Activated T-cell treated with anti-CD3 and anti-CD28 coated beads, Interleukin-2, amount 50 U/mL, for 72 hours (primary cell): ENCODE measurements at regions not wholly inside any gene's neighbourhood (a gene's known extent, or its start where the extent isn't known, plus 50 kb on each side); places are given as distances from the start of the nearest gene placed in this dataset.

Source experiments
- ATAC-seq, 2 donors: fragments of 150-1000 bp; cut with Tn5 transposase; replicated peaks in 1 of 2; 2 replicates each; pipeline ENCODE4 v1.10.0; 2021; ENCODE audit warnings: moderate library complexity in 2 of 2, mild to moderate bottlenecking in 1 of 2
- DNase-seq, 2 donors: peaks; one replicate each; pipeline ENCODE4 v3.0.0; 2021 to 2022; ENCODE audit warnings: mixed read lengths in 1 of 2
- H3K27ac Mint-ChIP-seq: one replicate; pipeline ENCODE4 v1.8.0; 2022; ENCODE audit warnings: mild to moderate bottlenecking, moderate library complexity, mixed read lengths
- H3K27me3 Mint-ChIP-seq: one replicate; pipeline ENCODE4 v1.8.0; 2022; ENCODE audit warnings: low read depth, mixed read lengths
- H3K36me3 Mint-ChIP-seq, 2 donors: one replicate each; pipeline ENCODE4 v1.8.0; 2022; ENCODE audit warnings: mixed read lengths in 2 of 2, mild to moderate bottlenecking in 1 of 2; ENCODE audit not compliant: insufficient read depth in 2 of 2
- H3K4me1 Mint-ChIP-seq: one replicate; pipeline ENCODE4 v1.8.0; 2022; ENCODE audit warnings: low read depth, mixed read lengths
- H3K4me3 Mint-ChIP-seq, 2 donors: one replicate each; pipeline ENCODE4 v1.8.0; 2022; ENCODE audit warnings: mild to moderate bottlenecking in 2 of 2, mixed read lengths in 2 of 2, moderate library complexity in 2 of 2
- H3K9me3 Mint-ChIP-seq, 2 donors: one replicate each; pipeline ENCODE4 v1.8.0; 2022; ENCODE audit warnings: mixed read lengths in 2 of 2

DNA sequence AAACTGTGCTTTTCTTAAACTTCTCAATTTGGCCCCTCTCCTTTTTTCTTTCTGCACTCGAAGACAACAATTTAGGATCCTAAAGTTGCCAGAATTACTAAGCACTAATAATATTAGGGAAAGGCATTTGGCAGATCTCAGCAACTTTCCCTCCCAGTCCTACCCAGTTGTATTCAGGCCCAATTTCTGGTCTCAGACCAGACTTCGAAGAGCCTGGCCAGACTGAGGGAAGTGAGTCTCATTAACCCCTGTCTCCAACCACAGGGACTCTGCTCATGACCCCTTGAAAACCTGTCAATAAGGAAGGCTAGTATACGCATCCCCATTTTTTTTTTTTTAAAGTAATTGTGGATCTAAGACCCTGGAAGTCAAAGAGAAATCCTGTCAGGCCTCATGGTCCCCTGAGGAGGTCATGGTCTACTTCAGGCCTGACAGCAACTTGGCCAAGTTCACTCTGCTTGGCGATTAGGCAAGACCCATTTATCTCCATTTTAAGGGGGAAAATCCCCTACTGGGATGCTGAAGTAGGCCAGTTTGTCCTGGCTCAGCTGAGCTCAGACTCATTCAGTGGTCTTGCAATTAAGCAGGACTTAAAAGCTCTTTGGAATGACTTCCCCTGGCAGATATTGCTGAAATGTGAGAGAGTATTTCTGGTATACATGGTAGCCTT lies 521.0 kb downstream of the FUT8 start:
- peaks cover 10% of the 10 kb centered on the region for H3K27me3 Mint-ChIP-seq
- peaks cover 38% of the 10 kb centered on the region for H3K4me1 Mint-ChIP-seq
- no peak for ATAC-seq
- no peak overlapping the region for H3K27ac Mint-ChIP-seq
- peaks cover 7 to 14% of the 10 kb centered on the region in 2 donors for H3K36me3 Mint-ChIP-seq
- no peak overlapping the region for H3K4me3 Mint-ChIP-seq
- no peak for DNase-seq
- H3K9me3 Mint-ChIP-seq, result peaks cover 7 to 13% of the 10 kb centered on the region in 2 donors

DNA sequence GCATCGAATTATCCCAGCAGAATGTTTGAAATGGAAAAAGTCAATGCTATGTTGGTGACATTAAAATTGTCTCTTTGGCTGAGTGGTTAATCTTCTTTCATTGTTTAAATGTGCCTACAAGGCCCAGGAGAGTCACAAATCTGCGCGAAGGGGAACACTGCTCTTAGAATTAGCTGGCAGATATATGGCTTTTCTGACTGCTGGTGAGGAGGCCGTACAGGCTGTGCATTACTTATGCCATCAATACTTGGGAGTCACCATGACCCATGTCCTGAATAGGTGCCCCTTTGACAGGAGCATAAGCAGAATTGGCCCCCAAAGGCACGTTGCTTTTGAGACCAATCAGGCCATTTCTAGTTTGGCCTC lies 521.5 kb downstream of the FUT8 start:
- ATAC-seq, result no peak
- no peak for DNase-seq
- H3K36me3 Mint-ChIP-seq, result peaks cover 9 to 16% of the 10 kb centered on the region in 2 donors
- H3K9me3 Mint-ChIP-seq, result peaks cover 8 to 13% of the 10 kb centered on the region in 2 donors
- H3K4me3 Mint-ChIP-seq, result no peak overlapping the region
- H3K27me3 Mint-ChIP-seq, result peaks cover 5% of the 10 kb centered on the region
- no peak overlapping the region for H3K27ac Mint-ChIP-seq
- H3K4me1 Mint-ChIP-seq, result peaks cover 38% of the 10 kb centered on the region

DNA sequence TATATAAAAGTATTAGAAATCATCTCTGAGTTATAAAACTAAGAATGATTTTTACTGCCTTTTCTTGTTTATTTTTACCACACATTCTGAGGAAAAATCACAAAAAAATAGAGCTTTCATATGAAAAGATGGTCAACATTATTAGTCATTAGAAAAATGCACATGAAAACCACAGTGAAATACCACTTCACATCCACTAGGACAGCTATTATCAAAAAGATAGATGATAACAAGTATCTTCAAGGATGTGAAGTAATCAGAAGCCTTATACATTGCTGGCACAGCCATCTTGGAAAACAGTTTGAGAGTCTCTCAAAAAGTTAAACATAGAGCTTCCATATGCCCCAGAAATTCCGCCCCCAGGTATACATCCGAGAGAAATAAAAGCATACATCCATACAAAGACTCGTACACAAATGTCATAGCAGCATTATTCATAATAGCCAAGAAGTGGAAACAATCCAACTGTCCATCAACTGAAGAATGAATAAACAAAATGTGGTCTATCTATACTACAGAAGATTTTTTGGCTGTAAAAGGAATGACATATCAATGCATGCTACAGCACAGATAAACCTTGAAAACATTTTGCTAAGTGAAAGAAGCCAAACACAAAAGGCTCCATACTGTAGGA lies 523.9 kb downstream of the FUT8 start:
- ATAC-seq (no peak), DNase-seq (no peak)
- Mint-ChIP-seq H3K4me3 (peak overlapping the region; percentile 18 to 74), H3K27ac (no peak overlapping the region), H3K27me3 (no peaks in the 10 kb centered on the region), H3K4me1 (peaks cover 40% of the 10 kb centered on the region), H3K9me3 (peaks cover 8 to 13% of the 10 kb centered on the region in 2 donors), H3K36me3 (peaks cover 9 to 16% of the 10 kb centered on the region in 2 donors)

DNA sequence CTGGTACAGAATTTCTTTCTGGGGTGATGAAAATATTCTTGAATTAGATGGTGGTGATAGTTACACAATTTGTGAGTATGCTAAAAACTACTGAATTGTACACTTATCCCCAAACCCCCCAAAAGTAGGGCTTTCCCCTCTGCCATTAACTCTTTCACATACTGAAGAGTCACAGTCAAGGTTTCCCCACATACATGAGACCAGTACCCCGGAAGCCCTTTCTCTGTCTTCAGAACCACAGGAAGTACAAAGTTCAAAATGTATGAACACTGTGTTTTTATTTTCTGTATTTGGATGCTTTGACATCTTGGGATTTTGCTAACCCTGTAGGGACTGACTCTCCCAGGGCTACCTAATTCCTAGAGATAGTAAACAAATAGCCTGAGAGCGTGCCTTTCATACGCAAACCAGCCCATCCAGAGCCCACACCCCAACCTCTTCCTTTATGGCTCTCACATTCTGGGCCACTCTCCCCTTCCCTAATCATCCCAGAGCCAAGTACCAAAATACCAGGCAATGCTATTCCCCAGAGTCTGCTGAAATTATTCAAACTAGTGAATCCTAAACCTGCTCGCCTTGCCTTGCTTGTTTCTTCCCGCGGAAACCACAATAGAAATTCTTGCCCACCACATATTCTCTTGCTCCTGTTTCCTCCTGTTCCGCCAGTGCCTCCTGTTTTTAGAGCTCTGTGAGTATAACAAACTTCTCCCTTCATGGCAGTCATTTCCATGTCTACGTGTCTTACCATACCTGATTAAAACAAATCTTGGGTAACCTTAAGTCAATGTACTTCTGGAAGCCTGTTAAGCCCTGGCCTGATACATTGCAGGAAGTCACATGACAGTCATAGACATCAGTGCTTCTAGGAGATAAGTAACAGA lies 524.8 kb downstream of the FUT8 start:
- Mint-ChIP-seq H3K27me3 (no peaks in the 10 kb centered on the region), H3K4me1 (peaks cover 40% of the 10 kb centered on the region), H3K27ac (peak overlapping the region; percentile 89), H3K36me3 (peaks cover 9 to 16% of the 10 kb centered on the region in 2 donors), H3K9me3 (peaks cover 8 to 13% of the 10 kb centered on the region in 2 donors), H3K4me3 (peak overlapping the region; percentile 74)
- DNase-seq (no peak), ATAC-seq (peak; percentile 55 to 60)

DNA sequence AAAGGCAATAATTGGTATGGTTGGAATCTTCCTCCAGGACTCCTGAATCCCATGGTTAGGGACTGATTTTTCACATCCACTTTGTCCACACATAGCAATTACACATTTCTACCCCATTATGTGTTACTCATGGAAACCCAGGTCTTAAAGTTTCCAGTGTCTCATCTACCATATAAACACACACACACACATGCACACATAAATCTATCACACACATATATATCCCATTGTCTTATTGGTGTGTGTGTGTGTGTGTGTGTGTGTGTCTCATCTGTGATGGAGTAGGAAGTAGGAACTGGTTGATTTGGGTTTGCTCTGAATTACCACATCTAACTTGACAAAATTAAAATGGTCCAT lies 525.4 kb downstream of the FUT8 start:
- Mint-ChIP-seq H3K9me3 (peaks cover 8 to 13% of the 10 kb centered on the region in 2 donors), H3K36me3 (peaks cover 9 to 16% of the 10 kb centered on the region in 2 donors), H3K27ac (peak overlapping the region; percentile 89), H3K4me1 (peaks cover 40% of the 10 kb centered on the region), H3K4me3 (peak overlapping the region; percentile 74), H3K27me3 (no peaks in the 10 kb centered on the region)
- DNase-seq (no peak), ATAC-seq (peak; percentile 50 to 53)

DNA sequence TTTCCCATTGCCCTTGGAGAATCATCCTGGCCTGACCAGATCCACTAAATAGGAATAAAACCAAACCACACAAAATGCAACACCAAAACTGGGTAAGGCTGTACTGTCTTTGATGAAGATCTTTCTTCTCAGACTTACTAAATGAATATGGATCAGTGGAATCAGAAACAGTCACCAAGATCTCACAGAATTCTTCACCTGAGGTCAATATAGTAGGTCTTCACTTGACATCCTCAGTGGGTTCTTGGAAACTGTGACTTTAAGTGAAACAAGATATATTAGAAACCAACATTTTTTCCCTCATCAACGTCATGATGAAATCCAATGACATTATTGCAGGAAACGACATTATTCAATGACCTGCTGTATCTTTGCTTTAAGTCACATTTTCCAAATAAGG lies 526.2 kb downstream of the FUT8 start:
- Mint-ChIP-seq H3K4me1 (peaks cover 45% of the 10 kb centered on the region), H3K4me3 (peak overlapping the region in 1 of 2 donors; percentile 55), H3K36me3 (peaks cover 9 to 16% of the 10 kb centered on the region in 2 donors), H3K27ac (peak overlapping the region; percentile 56), H3K27me3 (no peaks in the 10 kb centered on the region), H3K9me3 (peaks cover 8 to 13% of the 10 kb centered on the region in 2 donors)
- DNase-seq, result no peak
- ATAC-seq, result peak; percentile 67 to 70

DNA sequence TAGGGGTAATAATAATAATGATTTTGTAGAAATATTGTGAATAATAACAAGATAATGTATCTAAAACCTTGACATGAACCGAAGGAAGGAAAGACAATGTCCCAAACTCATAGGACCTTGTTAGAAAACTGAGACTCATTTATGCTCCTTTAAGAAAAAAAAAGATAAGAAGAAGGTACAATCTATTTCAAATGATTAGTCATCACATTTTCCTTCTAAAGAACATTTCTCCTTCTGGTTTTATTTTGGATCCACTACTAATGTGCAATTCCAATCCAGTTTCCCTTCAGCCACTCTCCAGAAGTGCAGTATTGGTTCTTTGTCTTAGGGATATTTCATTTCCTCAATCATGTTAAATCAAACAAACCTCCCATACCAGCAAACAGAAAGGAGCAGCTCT lies 526.7 kb downstream of the FUT8 start:
- peaks cover 45% of the 10 kb centered on the region for H3K4me1 Mint-ChIP-seq
- peaks cover 9 to 16% of the 10 kb centered on the region in 2 donors for H3K36me3 Mint-ChIP-seq
- H3K9me3 Mint-ChIP-seq, result peaks cover 8 to 13% of the 10 kb centered on the region in 2 donors
- ATAC-seq (no peak), DNase-seq (no peak)
- H3K4me3 Mint-ChIP-seq, result no peak overlapping the region
- no peaks in the 10 kb centered on the region for H3K27me3 Mint-ChIP-seq
- no peak overlapping the region for H3K27ac Mint-ChIP-seq

DNA sequence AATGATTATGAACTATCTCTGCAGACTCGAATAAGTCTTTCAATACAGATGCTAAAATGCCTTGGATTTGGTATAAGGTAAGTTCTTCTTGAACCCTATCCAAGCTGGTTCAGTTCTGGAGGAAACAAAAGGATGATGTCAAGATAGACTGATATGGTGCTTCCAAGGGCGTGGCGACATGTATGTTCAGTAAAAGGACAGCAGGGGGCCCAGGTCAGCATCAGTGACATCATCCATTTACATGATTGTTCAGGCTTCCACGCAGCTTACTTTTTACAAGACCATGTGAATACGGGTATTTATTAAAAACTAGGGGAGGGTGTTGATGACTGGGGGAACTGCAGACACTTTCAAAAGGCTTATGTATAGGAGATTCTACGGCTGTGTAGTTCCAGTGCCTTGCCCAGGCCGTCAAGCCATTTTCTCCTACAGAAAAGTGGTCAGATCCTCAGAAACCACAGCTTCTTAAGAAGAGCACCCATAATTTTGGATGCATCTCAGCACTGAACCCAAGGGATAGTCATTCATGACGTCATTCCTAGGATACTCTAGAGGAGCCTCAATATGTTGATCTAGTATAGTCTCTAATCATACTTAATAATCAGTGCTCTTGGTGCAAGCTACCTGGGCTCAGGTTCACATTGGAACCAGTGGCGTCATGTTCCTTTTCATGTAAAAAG lies 527.7 kb downstream of the FUT8 start:
- Mint-ChIP-seq H3K27me3 (no peaks in the 10 kb centered on the region), H3K4me3 (no peak overlapping the region), H3K4me1 (peaks cover 45% of the 10 kb centered on the region), H3K27ac (no peak overlapping the region), H3K9me3 (peaks cover 8 to 13% of the 10 kb centered on the region in 2 donors), H3K36me3 (peaks cover 8 to 16% of the 10 kb centered on the region in 2 donors)
- DNase-seq (peak; percentile 37 to 39), ATAC-seq (peak in 1 of 2 donors; percentile 43)

DNA sequence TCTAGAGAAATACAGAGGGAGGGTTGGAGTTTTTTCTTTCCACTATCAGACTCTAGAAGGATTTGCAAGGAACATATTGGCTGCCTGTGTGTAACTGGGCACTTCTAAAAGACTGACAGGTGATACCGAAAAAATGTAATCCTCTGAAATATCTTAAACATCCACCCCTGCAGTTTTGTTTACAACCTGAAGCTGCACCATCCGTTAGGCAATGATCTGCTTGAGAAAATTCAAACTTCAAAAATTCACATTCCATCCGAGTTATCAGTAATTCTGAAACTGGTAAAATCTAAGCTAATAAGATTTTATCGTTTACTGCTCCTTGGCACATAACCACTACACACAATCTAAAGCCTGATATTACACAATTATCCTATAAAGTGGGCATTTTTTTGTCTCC lies 528.6 kb downstream of the FUT8 start:
- H3K27ac Mint-ChIP-seq, result no peak overlapping the region
- H3K4me1 Mint-ChIP-seq, result peaks cover 45% of the 10 kb centered on the region

DNA sequence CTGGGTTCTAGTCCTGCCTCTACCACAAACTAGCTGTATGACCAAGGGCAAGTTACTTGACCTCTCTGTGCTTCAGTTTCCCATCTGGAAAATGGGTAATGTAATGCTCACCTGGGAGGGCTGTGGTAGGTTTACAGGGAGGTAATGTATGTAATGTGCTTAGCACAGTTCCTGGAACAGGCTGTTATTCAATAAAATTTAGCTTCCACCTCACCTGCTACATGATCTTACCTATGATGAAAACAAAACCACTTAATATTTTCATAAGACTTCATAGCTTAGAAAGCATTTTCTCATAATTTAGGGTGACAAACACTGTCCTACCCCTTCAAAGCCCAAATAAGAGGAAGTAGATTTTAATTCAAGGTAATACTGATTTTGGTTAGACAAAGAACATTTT lies 530.6 kb downstream of the FUT8 start:
- ATAC-seq (no peak), DNase-seq (no peak)
- Mint-ChIP-seq H3K27ac (no peak overlapping the region), H3K4me1 (peaks cover 42% of the 10 kb centered on the region), H3K4me3 (no peak overlapping the region), H3K36me3 (peaks cover 3 to 4% of the 10 kb centered on the region in 2 donors), H3K9me3 (peaks cover 2% of the 10 kb centered on the region in 2 donors), H3K27me3 (peaks cover 4% of the 10 kb centered on the region)

More for the DNA sequence above, 528.6 kb downstream of the FUT8 start:
- H3K27me3 Mint-ChIP-seq, result no peaks in the 10 kb centered on the region
- no peak overlapping the region for H3K4me3 Mint-ChIP-seq
- peaks cover 8 to 13% of the 10 kb centered on the region in 2 donors for H3K9me3 Mint-ChIP-seq
- no peak for ATAC-seq
- H3K36me3 Mint-ChIP-seq, result peaks cover 8 to 16% of the 10 kb centered on the region in 2 donors
- DNase-seq, result no peak

DNA sequence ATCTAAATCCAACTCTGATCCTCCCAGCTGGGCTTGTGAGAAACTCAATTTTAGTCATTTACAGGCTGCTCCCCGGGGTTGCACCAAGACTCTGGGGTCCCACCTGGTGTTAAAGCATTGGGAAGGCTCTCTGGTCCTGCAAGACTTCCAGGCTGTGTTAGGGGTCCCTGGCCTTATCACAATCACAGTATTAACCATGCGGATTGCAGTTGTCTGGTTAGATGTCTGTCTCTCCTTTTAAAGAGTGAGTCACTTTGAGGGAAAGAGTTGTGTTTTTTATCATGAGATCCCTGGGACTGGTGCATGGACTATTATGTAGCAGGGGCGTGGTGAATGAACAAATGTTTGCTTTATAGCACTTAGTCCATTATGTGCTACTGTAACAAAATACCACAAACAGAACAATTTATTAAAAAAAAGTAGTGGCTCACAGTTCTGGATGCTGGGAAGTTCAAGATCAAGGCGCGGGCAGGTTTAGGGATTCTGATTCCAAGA lies 531.4 kb downstream of the FUT8 start:
- Mint-ChIP-seq H3K27me3 (peaks cover 10% of the 10 kb centered on the region), H3K4me3 (no peak overlapping the region), H3K27ac (no peak overlapping the region), H3K9me3 (no peaks in the 10 kb centered on the region), H3K36me3 (no peaks in the 10 kb centered on the region), H3K4me1 (peaks cover 42% of the 10 kb centered on the region)
- ATAC-seq (no peak), DNase-seq (no peak)

DNA sequence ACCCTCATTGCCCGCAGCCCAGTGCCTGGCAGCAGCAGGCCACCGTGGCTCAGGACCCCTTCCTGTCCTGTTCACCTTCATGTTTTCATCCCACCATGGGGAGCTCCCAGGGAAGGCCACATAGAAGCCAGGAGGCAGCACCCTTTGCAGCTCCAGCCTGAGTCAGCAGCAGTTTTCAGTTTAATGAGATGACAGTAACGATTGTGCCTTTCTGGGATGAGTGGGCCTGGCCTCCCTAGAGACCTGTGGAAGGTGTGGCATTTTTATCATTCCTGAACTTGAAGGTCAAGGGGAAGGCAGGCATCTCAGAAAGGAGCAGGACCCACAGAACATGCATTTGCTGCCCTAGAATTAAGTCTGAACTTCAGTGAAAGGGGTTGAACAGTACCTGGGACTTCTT lies 532.8 kb downstream of the FUT8 start:
- no peak for ATAC-seq
- Mint-ChIP-seq H3K27ac (no peak overlapping the region), H3K9me3 (no peaks in the 10 kb centered on the region), H3K27me3 (peaks cover 10% of the 10 kb centered on the region), H3K4me3 (no peak overlapping the region), H3K4me1 (peaks cover 43% of the 10 kb centered on the region), H3K36me3 (no peaks in the 10 kb centered on the region)
- no peak for DNase-seq
